K562 (cell line): ENCODE measurements at regions not wholly inside any gene's neighbourhood (a gene's known extent, or its start where the extent isn't known, plus 50 kb on each side); places are given as distances from the start of the nearest gene placed in this dataset.

ENCODE experiments used
- ATAC-seq: fragments of 200-7000 bp; cut with Tn5 transposase; 3 replicates; pipeline ENCODE4 v1.9.1; 2020; ENCODE audit warnings: moderate library complexity
- BruUV-seq: library from RNA; stranded (reverse); fragments of 400-500 nt; replicated peaks from 2 replicates; lab custom pipeline; 2021; lab: Mats Ljungman, UMichigan
- CTCF ChIA-PET: fragments of 300-600 bp; formaldehyde crosslinking; extraction: SDS; loops from one replicate; lab custom pipeline; 2021; ENCODE audit warnings: low intra/inter-chr PET ratio; lab: Yijun Ruan, JAX
- POLR2A ChIA-PET: fragments of 300-600, 350-650 bp; sonication (Branson Sonifier 250); formaldehyde crosslinking; extraction: SDS; loops from one replicate; lab custom pipeline; 2021; ENCODE audit warnings: antibody characterized with exemption, inconsistent platforms; lab: Yijun Ruan, JAX
- DNase-seq, 4 experiments: peaks; one replicate each; pipeline versions ENCODE4 v3.0.0 to v3.0.0-alpha.2; 2011 to 2018; ENCODE audit warnings: low spot score in 3 of 4, mixed read lengths in 3 of 4; ENCODE audit errors: extremely low read depth in 1 of 4
- FAIRE-seq: peaks from 2 replicates; lab custom pipeline; 2011; peaks lifted over from hg19 to GRCh38; lab: Jason Lieb, UNC
- H2AFZ ChIP-seq: 2 replicates; pipeline ENCODE4 v1.6.0; 2011; ENCODE audit warnings: low read depth, low read length, control low read depth, inconsistent platforms
- H3K27ac ChIP-seq: fragments of 200-600 bp; 3 replicates; pipeline ENCODE4 v1.8.0; 2011; ENCODE audit warnings: low read depth, mild to moderate bottlenecking, control low read depth, inconsistent platforms, low read length, moderate library complexity, mixed read lengths; ENCODE audit errors: extremely low read depth
- H3K27me3 ChIP-seq, 2 experiments: fragments of 300-600 bp in 1 of 2; 2 replicates in 1 of 2; 3 replicates in 1 of 2; pipeline versions ENCODE4 v1.6.0 to v1.8.0; 2011; ENCODE audit warnings: inconsistent platforms in 2 of 2, low read length in 2 of 2, mild to moderate bottlenecking in 1 of 2, mixed read lengths in 1 of 2, moderate library complexity in 1 of 2; ENCODE audit not compliant: control insufficient read depth in 2 of 2, insufficient read depth in 2 of 2
- H3K36me3 ChIP-seq: fragments of 300-600 bp; 3 replicates; pipeline ENCODE4 v1.8.0; 2011; ENCODE audit warnings: mild to moderate bottlenecking, low read length, inconsistent platforms; ENCODE audit not compliant: control insufficient read depth, insufficient read depth
- H3K4me1 ChIP-seq, 2 experiments: fragments of 200-600 bp in 1 of 2; replicated peaks in 1 of 2; 2 replicates in 1 of 2; 3 replicates in 1 of 2; pipeline versions ENCODE4 v1.5.1 to v1.8.0; 2011; ENCODE audit warnings: inconsistent platforms in 2 of 2, low read length in 2 of 2, mild to moderate bottlenecking in 1 of 2, mixed read lengths in 1 of 2, moderate library complexity in 1 of 2; ENCODE audit not compliant: control insufficient read depth in 2 of 2, insufficient read depth in 2 of 2
- H3K4me2 ChIP-seq: 2 replicates; pipeline ENCODE4 v1.6.1; 2011; ENCODE audit warnings: low read length, control low read depth, inconsistent platforms, mixed read lengths; ENCODE audit not compliant: insufficient read depth
- H3K4me3 ChIP-seq: fragments of 200-600 bp; sonication (generic), shearing (Covaris generic); 2 replicates; pipeline ENCODE4 v1.5.1; 2016; ENCODE audit warnings: control low read depth, inconsistent platforms
- H3K79me2 ChIP-seq: fragments of 200-600 bp; 3 replicates; pipeline ENCODE4 v1.8.0; 2011; ENCODE audit warnings: low read length, inconsistent platforms; ENCODE audit not compliant: control insufficient read depth, insufficient read depth
- H3K9ac ChIP-seq, 2 experiments: 2 replicates each; pipeline versions ENCODE4 v1.6.0 to v1.6.1; 2011; ENCODE audit warnings: low read depth in 2 of 2, low read length in 2 of 2, control low read depth in 1 of 2, inconsistent platforms in 1 of 2, mild to moderate bottlenecking in 1 of 2, mixed read lengths in 1 of 2; ENCODE audit not compliant: insufficient read depth in 1 of 2
- H3K9me1 ChIP-seq: one replicate; pipeline ENCODE4 v1.6.0; 2011; ENCODE audit warnings: inconsistent platforms, mild to moderate bottlenecking, low read length, moderate library complexity; ENCODE audit not compliant: control insufficient read depth, insufficient read depth
- H3K9me3 ChIP-seq: replicated peaks from 2 replicates; pipeline ENCODE4 v1.5.1; 2011; ENCODE audit warnings: low read depth, low read length, inconsistent platforms; ENCODE audit not compliant: control insufficient read depth, insufficient read depth
- H4K20me1 ChIP-seq: replicated peaks from 2 replicates; pipeline ENCODE4 v1.6.1; 2011; ENCODE audit warnings: low read length, inconsistent platforms, mixed read lengths; ENCODE audit not compliant: control insufficient read depth, insufficient read depth
- BRD4 ChIP-seq: fragments of 200-600 bp; sonication (generic); IDR thresholded peaks from 2 replicates; pipeline ENCODE4 v1.6.1; 2017; ENCODE audit warnings: inconsistent platforms
- ETV1 ChIP-seq: fragments of 450-650 bp; conservative IDR thresholded peaks from 2 replicates; pipeline ENCODE4 v1.6.1; 2016; ENCODE audit warnings: missing genetic modification characterization, control low read depth, low read depth, missing compliant biosample characterization
- FOSL1 ChIP-seq: fragments of 200-800 bp; sonication (Bioruptor generic); conservative IDR thresholded peaks from 2 replicates; pipeline ENCODE4 v1.6.1; 2016; ENCODE audit warnings: missing genetic modification characterization, missing compliant biosample characterization
- HDAC3 ChIP-seq: fragments of 450-650 bp; IDR thresholded peaks from 2 replicates; pipeline ENCODE4 v1.6.1; 2018; ENCODE audit warnings: borderline replicate concordance, mild to moderate bottlenecking, moderate library complexity; ENCODE audit not compliant: partially characterized antibody
- IRF1 ChIP-seq: sonication (generic); formaldehyde crosslinking; IDR thresholded peaks from 2 replicates; pipeline ENCODE4 v1.8.0; 2022; ENCODE audit warnings: missing genetic modification reagents, mild to moderate bottlenecking, borderline replicate concordance
- MEF2D ChIP-seq: conservative IDR thresholded peaks from 2 replicates; pipeline ENCODE4 v1.6.1; 2016; ENCODE audit warnings: low read depth, missing genetic modification characterization, missing compliant biosample characterization
- OTX1 ChIP-seq: fragments of 450-650 bp; formaldehyde crosslinking; IDR thresholded peaks from 2 replicates; pipeline ENCODE4 v1.4.0; 2022; ENCODE audit warnings: mild to moderate bottlenecking
- PCBP1 ChIP-seq: fragments of 200-400 bp; formaldehyde crosslinking; IDR thresholded peaks from 2 replicates; pipeline ENCODE4 v1.6.1; 2018; ENCODE audit warnings: mild to moderate bottlenecking, low read depth, low read length; ENCODE audit not compliant: poor library complexity, severe bottlenecking
- SAFB2 ChIP-seq: fragments of 200-400 bp; formaldehyde crosslinking; IDR thresholded peaks from 2 replicates; pipeline ENCODE4 v1.6.1; 2018; ENCODE audit warnings: borderline replicate concordance, low read length, low read depth, moderate library complexity; ENCODE audit not compliant: severe bottlenecking
- SMAD4 ChIP-seq: fragments of 250-450 bp; sonication (Bioruptor Pico); conservative IDR thresholded peaks from 2 replicates; pipeline ENCODE4 v1.8.0; 2021; ENCODE audit warnings: inconsistent platforms, mild to moderate bottlenecking, moderate library complexity
- SMARCB1 ChIP-seq: IDR thresholded peaks from 2 replicates; pipeline ENCODE4 v1.6.1; 2011; ENCODE audit warnings: improper control_type of control experiment, low read depth; ENCODE audit not compliant: insufficient read length
- ZNF24 ChIP-seq: fragments of 450-650 bp; IDR thresholded peaks from 2 replicates; pipeline ENCODE4 v1.6.1; 2016
- WGBS: fragments of 100-300 bp; shearing (Covaris generic); methylation state at CpG from one replicate; pipeline ENCODE4 v1.1.6; 2016; ENCODE audit warnings: low coverage, mixed read lengths; ENCODE audit not compliant: insufficient coverage; ENCODE audit errors: missing lambda C conversion rate; 5-methylcytosine and 5-hydroxymethylcytosine counted together
- in situ Hi-C: fragments of 300-500 bp; cut with MboI; formaldehyde crosslinking; loops from 4 replicates; pipeline ENCODE4 v1.15.0; 2018; ENCODE audit warnings: inconsistent platforms, mixed read lengths
- intact Hi-C: fragments of 100-400 bp; cut with micrococcal nuclease; formaldehyde crosslinking; loops from 2 replicates; pipeline ENCODE4 v1.14.2; 2022

- no peak overlapping the region for H3K4me3 ChIP-seq
Measured at GRCh38 chrX:40346379-40346778, 234.4 kb upstream of the ATP6AP2 start.

More at GRCh38 chrX:40346379-40346778, 234.4 kb upstream of the ATP6AP2 start:
- Histone ChIP-seq H3K27ac (no peak overlapping the region), H4K20me1 (no peaks in the 10 kb centered on the region), H3K36me3 (no peaks in the 10 kb centered on the region), H3K4me1 (peaks cover 0 to 6% of the 10 kb centered on the region in 2 experiments; a peak in 1 of 5 replicates), H3K9ac (no peak overlapping the region), H3K79me2 (no peaks in the 10 kb centered on the region), H3K9me1 (no peaks in the 10 kb centered on the region), H2AFZ (no peak overlapping the region), H3K9me3 (no peaks in the 10 kb centered on the region), H3K27me3 (no peaks in the 10 kb centered on the region), H3K4me2 (no peak overlapping the region)
- FAIRE-seq (no peak), ATAC-seq (no peak), DNase-seq (no peak)
- POLR2A ChIA-PET: no interaction called here
- in situ Hi-C loops: no loop called here
- TF ChIP-seq ETV1 (tag): no peak
- TF ChIP-seq SAFB2: no peak
- TF ChIP-seq IRF1 (CRISPR knock-in tag): no peak
- TF ChIP-seq OTX1 (CRISPR knock-in tag): no peak
- TF ChIP-seq BRD4: no peak
- no peak for TF ChIP-seq PCBP1
- TF ChIP-seq HDAC3: no peak
- no peak for TF ChIP-seq SMAD4
- TF ChIP-seq ZNF24: no peak
- TF ChIP-seq MEF2D (tag): no peak
- no peak for TF ChIP-seq FOSL1 (tag)
- no peak for TF ChIP-seq SMARCB1
- intact Hi-C loops: no loop called here
- no TSS peak for BruUV-seq
- 0% methylated on average over 1 of the region's 1 CpG for WGBS
- CTCF ChIA-PET: no interaction called here
